Neuronal stem cell (in vitro differentiated cells): ENCODE measurements at regions not wholly inside any gene's neighbourhood (a gene's known extent, or its start where the extent isn't known, plus 50 kb on each side); places are given as distances from the start of the nearest gene placed in this dataset.
A peak's percentile ranks its signal among the peaks of the same experiment; 100 is the strongest.

Experiments used
- DNase-seq: peaks from one replicate; pipeline ENCODE4 v3.0.0-alpha.2; 2013; ENCODE audit warnings: low spot score
- H2AFZ ChIP-seq: one replicate; pipeline ENCODE4 v1.6.1; 2013; ENCODE audit warnings: mild to moderate bottlenecking, low read length, inconsistent platforms
- H2AK5ac ChIP-seq: 2 replicates; pipeline ENCODE4 v1.6.1; 2013; ENCODE audit warnings: low read depth, mild to moderate bottlenecking, inconsistent platforms, low read length, moderate library complexity, mixed read lengths
- H2BK120ac ChIP-seq: 2 replicates; pipeline ENCODE4 v1.6.1; 2013; ENCODE audit warnings: low read depth, mild to moderate bottlenecking, inconsistent platforms, low read length, moderate library complexity, mixed read lengths
- H2BK12ac ChIP-seq: one replicate; pipeline ENCODE4 v1.6.1; 2013; ENCODE audit warnings: low read length, inconsistent platforms
- H2BK15ac ChIP-seq: 2 replicates; pipeline ENCODE4 v1.6.1; 2013; ENCODE audit warnings: mild to moderate bottlenecking, low read length, inconsistent platforms, mixed read lengths
- H2BK5ac ChIP-seq: one replicate; pipeline ENCODE4 v1.6.1; 2013; ENCODE audit warnings: inconsistent platforms, mild to moderate bottlenecking, low read length, moderate library complexity
- H3K14ac ChIP-seq: one replicate; pipeline ENCODE4 v1.6.1; 2013; ENCODE audit warnings: low read length, inconsistent platforms
- H3K18ac ChIP-seq: 2 replicates; pipeline ENCODE4 v1.6.1; 2013; ENCODE audit warnings: low read length, inconsistent platforms
- H3K23ac ChIP-seq: 2 replicates; pipeline ENCODE4 v1.6.1; 2013; ENCODE audit warnings: low read depth, mild to moderate bottlenecking, mixed read lengths, low read length, inconsistent platforms; ENCODE audit not compliant: poor library complexity
- H3K27ac ChIP-seq: replicated peaks from 3 replicates; pipeline ENCODE4 v1.5.1; 2013; ENCODE audit warnings: low read length, inconsistent platforms
- H3K27me3 ChIP-seq, 3 experiments: 2 replicates each; pipeline ENCODE4 v1.6.1; 2013; ENCODE audit warnings: low read length in 3 of 3, mild to moderate bottlenecking in 2 of 3, inconsistent platforms in 1 of 3, low read depth in 1 of 3, mixed read lengths in 1 of 3, moderate library complexity in 1 of 3; ENCODE audit not compliant: control insufficient read depth in 3 of 3, insufficient read depth in 3 of 3
- H3K36me3 ChIP-seq, 2 donors: replicated peaks in 1 of 2; 2 replicates each; pipeline ENCODE4 v1.6.1; 2013; ENCODE audit warnings: low read length in 2 of 2; ENCODE audit not compliant: control insufficient read depth in 2 of 2, insufficient read depth in 2 of 2
- H3K4ac ChIP-seq: 2 replicates; pipeline ENCODE4 v1.6.1; 2013; ENCODE audit warnings: inconsistent platforms, mild to moderate bottlenecking, low read length, moderate library complexity
- H3K4me1 ChIP-seq, 2 donors: 1 replicate in 1 of 2; 2 replicates in 1 of 2; pipeline ENCODE4 v1.6.1; 2013; ENCODE audit warnings: low read length in 2 of 2, low read depth in 1 of 2; ENCODE audit not compliant: control insufficient read depth in 2 of 2, insufficient read depth in 1 of 2
- H3K4me2 ChIP-seq: one replicate; pipeline ENCODE4 v1.6.1; 2013; ENCODE audit warnings: mild to moderate bottlenecking, low read length, inconsistent platforms; ENCODE audit not compliant: insufficient read depth, poor library complexity, severe bottlenecking
- H3K4me3 ChIP-seq, 2 donors: 2 replicates each; pipeline ENCODE4 v1.5.1; 2013; ENCODE audit warnings: low read length in 2 of 2, mild to moderate bottlenecking in 2 of 2, inconsistent platforms in 1 of 2, moderate library complexity in 1 of 2
- H3K79me1 ChIP-seq: one replicate; pipeline ENCODE4 v1.6.1; 2013; ENCODE audit warnings: low read depth, mild to moderate bottlenecking, inconsistent platforms, low read length, moderate library complexity
- H3K9ac ChIP-seq: one replicate; pipeline ENCODE4 v1.6.1; 2013; ENCODE audit warnings: mild to moderate bottlenecking, low read depth, low read length, inconsistent platforms; ENCODE audit not compliant: poor library complexity
- H3K9me3 ChIP-seq, 2 donors: replicated peaks in 1 of 2; 2 replicates each; pipeline versions ENCODE3 to v1.6.1; 2013; ENCODE audit warnings: low read length in 2 of 2, mild to moderate bottlenecking in 2 of 2, inconsistent platforms in 1 of 2, low read depth in 1 of 2, mixed read lengths in 1 of 2, moderate library complexity in 1 of 2; ENCODE audit not compliant: control insufficient read depth in 2 of 2, insufficient read depth in 1 of 2
- H4K8ac ChIP-seq: one replicate; pipeline ENCODE4 v1.6.1; 2013; ENCODE audit warnings: low read depth, mild to moderate bottlenecking, inconsistent platforms, low read length, moderate library complexity
- H4K91ac ChIP-seq: one replicate; pipeline ENCODE4 v1.6.1; 2013; ENCODE audit warnings: low read length, low read depth, mild to moderate bottlenecking, inconsistent platforms; ENCODE audit not compliant: poor library complexity
- whole genome bisulfite sequencing, 2 donors: extraction: QIAGEN DNeasy Blood & Tissue Kit; methylation state at CpG; one replicate each; pipeline ENCODE4 v1.1.7; 2013; ENCODE audit warnings: missing lambda C conversion rate in 2 of 2, mixed read lengths in 1 of 2; ENCODE audit not compliant: insufficient read length in 2 of 2, insufficient replicate concordance in 1 of 2; ENCODE audit errors: extremely low coverage in 2 of 2; 5-methylcytosine and 5-hydroxymethylcytosine counted together

- H4K91ac ChIP-seq, result no peak overlapping the region
- WGBS, 2 donors, result no CpG with 5 or more reads among the region's 5 CpGs
- H3K18ac ChIP-seq, result no peak overlapping the region
- no peak overlapping the region for H2BK120ac ChIP-seq
- H2BK5ac ChIP-seq, result no peak overlapping the region
- H3K4me2 ChIP-seq, result no peak overlapping the region
- no peaks in the 10 kb centered on the region for H3K79me1 ChIP-seq
- H2BK15ac ChIP-seq, result no peak overlapping the region
- no peak overlapping the region for H3K14ac ChIP-seq
- no peaks in the 10 kb centered on the region for H3K4me1 ChIP-seq
- H2BK12ac ChIP-seq, result no peak overlapping the region
- no peak overlapping the region for H2AK5ac ChIP-seq
- H3K36me3 ChIP-seq, result no peaks in the 10 kb centered on the region
- no peak overlapping the region for H2AFZ ChIP-seq
- no peak overlapping the region for H3K9ac ChIP-seq
- H3K4me3 ChIP-seq, result no peak overlapping the region
- H3K27me3 ChIP-seq, result no peaks in the 10 kb centered on the region
- no peaks in the 10 kb centered on the region for H3K9me3 ChIP-seq
- H3K23ac ChIP-seq, result no peak overlapping the region
- H3K4ac ChIP-seq, result no peak overlapping the region
- DNase-seq, result no peak
- no peak overlapping the region for H3K27ac ChIP-seq
- H4K8ac ChIP-seq, result no peak overlapping the region
Measured at GRCh38 chr5:110150199-110150598, 460.5 kb downstream of the MAN2A1 start.

- no peak overlapping the region for H2BK15ac ChIP-seq
- H2BK120ac ChIP-seq, result no peak overlapping the region
- no peak overlapping the region for H3K4ac ChIP-seq
- no peaks in the 10 kb centered on the region for H3K36me3 ChIP-seq
- WGBS, 2 donors, result no CpG with 5 or more reads among the region's 1 CpG
- no peak overlapping the region for H2AFZ ChIP-seq
- no peak overlapping the region for H3K23ac ChIP-seq
- no peak for DNase-seq
- H3K4me2 ChIP-seq, result no peak overlapping the region
- H2BK12ac ChIP-seq, result no peak overlapping the region
- H3K14ac ChIP-seq, result no peak overlapping the region
- H3K27me3 ChIP-seq, result no peaks in the 10 kb centered on the region
- no peaks in the 10 kb centered on the region for H3K79me1 ChIP-seq
- H3K18ac ChIP-seq, result no peak overlapping the region
- no peak overlapping the region for H4K91ac ChIP-seq
- H3K9me3 ChIP-seq, result no peaks in the 10 kb centered on the region
- H2AK5ac ChIP-seq, result no peak overlapping the region
- no peak overlapping the region for H3K27ac ChIP-seq
- H2BK5ac ChIP-seq, result no peak overlapping the region
- H3K9ac ChIP-seq, result no peak overlapping the region
- H3K4me3 ChIP-seq, result no peak overlapping the region
- H3K4me1 ChIP-seq, result peaks cover 5 to 7% of the 10 kb centered on the region in 2 donors
- no peak overlapping the region for H4K8ac ChIP-seq
Measured at GRCh38 chr5:110159202-110159601, 469.5 kb downstream of the MAN2A1 start.

GRCh38 chr5:110161162-110161561 lies 471.4 kb downstream of the MAN2A1 start:
- no peak overlapping the region for H3K4ac ChIP-seq
- H2BK5ac ChIP-seq, result no peak overlapping the region
- H3K27me3 ChIP-seq, result no peaks in the 10 kb centered on the region
- no peak overlapping the region for H3K14ac ChIP-seq
- H3K9me3 ChIP-seq, result no peaks in the 10 kb centered on the region
- H4K8ac ChIP-seq, result no peak overlapping the region
- WGBS, 2 donors, result no CpG with 5 or more reads among the region's 2 CpGs
- H3K4me1 ChIP-seq, result peaks cover 5 to 7% of the 10 kb centered on the region in 2 donors
- H3K9ac ChIP-seq, result no peak overlapping the region
- no peak overlapping the region for H2BK15ac ChIP-seq
- no peak for DNase-seq
- no peak overlapping the region for H3K27ac ChIP-seq
- H3K79me1 ChIP-seq, result no peaks in the 10 kb centered on the region
- H3K4me2 ChIP-seq, result no peak overlapping the region
- no peak overlapping the region for H2BK120ac ChIP-seq
- H3K36me3 ChIP-seq, result no peaks in the 10 kb centered on the region
- no peak overlapping the region for H3K18ac ChIP-seq
- H3K23ac ChIP-seq, result no peak overlapping the region
- H2AFZ ChIP-seq, result peak overlapping the region; percentile 36
- no peak overlapping the region for H2AK5ac ChIP-seq
- H3K4me3 ChIP-seq, result no peak overlapping the region
- H4K91ac ChIP-seq, result no peak overlapping the region
- H2BK12ac ChIP-seq, result no peak overlapping the region

GRCh38 chr5:110165366-110165765 lies 475.6 kb downstream of the MAN2A1 start:
- Histone ChIP-seq H4K91ac (no peak overlapping the region), H3K27ac (no peak overlapping the region), H2AFZ (no peak overlapping the region), H2BK15ac (no peak overlapping the region), H3K4me1 (peaks cover 5 to 7% of the 10 kb centered on the region in 2 donors), H3K27me3 (no peaks in the 10 kb centered on the region), H3K4ac (no peak overlapping the region), H3K9me3 (peaks cover under 1 to 6% of the 10 kb centered on the region in 2 donors), H3K18ac (no peak overlapping the region), H3K4me2 (no peak overlapping the region), H3K36me3 (no peaks in the 10 kb centered on the region), H4K8ac (no peak overlapping the region), H2BK5ac (no peak overlapping the region), H3K9ac (no peak overlapping the region), H3K14ac (no peak overlapping the region), H3K23ac (no peak overlapping the region), H2BK120ac (no peak overlapping the region), H3K4me3 (no peak overlapping the region), H2BK12ac (no peak overlapping the region), H2AK5ac (no peak overlapping the region), H3K79me1 (no peaks in the 10 kb centered on the region)
- no peak for DNase-seq
